ENCODE measurements at regions not wholly inside any gene's neighbourhood (a gene's known extent, or its start where the extent isn't known, plus 50 kb on each side); places are given as distances from the start of the nearest gene placed in this dataset.

DNA sequence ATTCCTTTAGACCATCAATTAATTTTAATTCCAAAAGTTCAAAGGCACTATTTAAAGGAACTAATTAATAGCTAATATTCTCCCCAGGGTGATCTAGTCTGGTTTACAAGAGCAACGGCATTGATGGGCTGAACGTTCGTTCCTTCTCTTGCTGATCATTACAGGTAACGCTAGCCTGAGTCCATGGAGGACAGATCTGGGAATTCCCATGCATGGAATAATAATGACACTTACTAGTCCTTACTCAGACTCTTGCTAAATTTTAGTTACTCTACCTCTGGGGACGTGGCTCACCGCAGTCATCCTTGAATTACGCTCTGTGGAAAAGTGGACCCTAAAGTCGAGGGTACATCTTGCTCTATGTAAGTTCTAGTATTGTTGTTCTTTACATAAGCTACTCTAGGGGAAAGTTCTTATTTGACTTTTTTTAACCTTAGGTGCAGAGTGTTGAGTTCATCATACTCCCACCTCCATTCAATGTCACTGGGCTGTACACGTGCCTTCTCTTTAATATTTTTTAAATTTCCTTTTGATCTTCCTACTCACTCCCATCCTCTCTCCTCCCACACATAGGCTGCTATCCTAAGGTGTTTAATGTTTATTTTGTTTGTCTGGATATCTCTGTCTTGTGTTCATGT is 133.9 kb downstream of the ZNF281 start:
- Histone ChIP-seq H4K20me1 (ENCODE audit: insufficient read depth, low read length) (no peaks in the 10 kb centered on the region), H3K4me2 (ENCODE audit: low read length) (no peak overlapping the region), H3K79me2 (ENCODE audit: insufficient read depth, low read depth, low read length) (no peaks in the 10 kb centered on the region), H2AFZ (ENCODE audit: low read length) (no peak overlapping the region), H3K9me2 (ENCODE audit: insufficient read depth, low read length) (no peaks in the 10 kb centered on the region), H3K4me3 (ENCODE audit: low read depth, low read length, poor library complexity, severe bottlenecking) (no peak overlapping the region), H3K9me3 (ENCODE audit: low read length) (no peaks in the 10 kb centered on the region), H3K4me1 (ENCODE audit: insufficient read depth, low read length, poor library complexity, severe bottlenecking) (no peaks in the 10 kb centered on the region), H3K27ac (ENCODE audit: low read depth, low read length, poor library complexity, severe bottlenecking) (no peak overlapping the region), H3K36me3 (ENCODE audit: insufficient read depth, low read length) (no peaks in the 10 kb centered on the region)
- DNase-seq (ENCODE audit: low spot score): no peak
- intact Hi-C loops (cut with micrococcal nuclease; ENCODE audit: unreplicated experiment): loop anchor here (2.0 to 5.0 kb wide), 2 partner anchors 324 to 591 kb away; no protein-coding TSS in a partner anchor
- TF ChIP-seq, protein P1, sequence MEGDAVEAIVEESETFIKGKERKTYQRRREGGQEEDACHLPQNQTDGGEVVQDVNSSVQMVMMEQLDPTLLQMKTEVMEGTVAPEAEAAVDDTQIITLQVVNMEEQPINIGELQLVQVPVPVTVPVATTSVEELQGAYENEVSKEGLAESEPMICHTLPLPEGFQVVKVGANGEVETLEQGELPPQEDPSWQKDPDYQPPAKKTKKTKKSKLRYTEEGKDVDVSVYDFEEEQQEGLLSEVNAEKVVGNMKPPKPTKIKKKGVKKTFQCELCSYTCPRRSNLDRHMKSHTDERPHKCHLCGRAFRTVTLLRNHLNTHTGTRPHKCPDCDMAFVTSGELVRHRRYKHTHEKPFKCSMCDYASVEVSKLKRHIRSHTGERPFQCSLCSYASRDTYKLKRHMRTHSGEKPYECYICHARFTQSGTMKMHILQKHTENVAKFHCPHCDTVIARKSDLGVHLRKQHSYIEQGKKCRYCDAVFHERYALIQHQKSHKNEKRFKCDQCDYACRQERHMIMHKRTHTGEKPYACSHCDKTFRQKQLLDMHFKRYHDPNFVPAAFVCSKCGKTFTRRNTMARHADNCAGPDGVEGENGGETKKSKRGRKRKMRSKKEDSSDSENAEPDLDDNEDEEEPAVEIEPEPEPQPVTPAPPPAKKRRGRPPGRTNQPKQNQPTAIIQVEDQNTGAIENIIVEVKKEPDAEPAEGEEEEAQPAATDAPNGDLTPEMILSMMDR (conservative IDR thresholded peaks at IDR 0.05; ENCODE audit: low read length): no peak
- ChIA-PET CTCF (ENCODE audit: unreplicated experiment) (no interaction called here), POLR2A (interaction anchor here (0.6 to 1.0 kb wide), 8 partner anchors 9 to 588 kb away, joined by 3 to 6 read pairs (median 3); no protein-coding TSS in a partner anchor)
- BruUV-seq (replicated peaks): no TSS peak

DNA sequence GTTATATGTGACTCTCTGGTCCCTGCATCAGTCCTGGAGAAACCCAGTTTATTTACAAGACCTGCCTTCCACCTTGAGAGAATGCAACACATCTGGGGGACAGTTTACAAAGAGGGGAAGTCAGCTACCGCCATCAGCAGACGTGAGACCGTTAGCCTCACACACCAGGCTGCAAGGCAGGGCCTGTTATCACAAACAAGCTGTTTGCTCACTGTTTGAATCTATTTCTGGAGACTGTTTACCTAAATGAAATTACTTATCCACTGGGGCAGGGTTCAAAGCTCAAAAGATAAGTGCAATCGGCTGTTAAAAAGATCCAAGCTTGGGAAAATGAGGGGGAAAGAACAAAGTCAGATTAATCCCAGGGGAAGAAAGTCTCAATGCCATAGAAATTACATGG is 134.4 kb downstream of the ZNF281 start:
- no TSS peak for BruUV-seq (replicated peaks)
- intact Hi-C loops (cut with micrococcal nuclease; ENCODE audit: unreplicated experiment): loop anchor here (5.0 kb wide), 1 partner anchor 323 kb away; no protein-coding TSS in a partner anchor
- H3K27ac ChIP-seq (ENCODE audit: low read depth, low read length, poor library complexity, severe bottlenecking): no peak overlapping the region
- TF ChIP-seq EZH2phosphoT487 (IDR thresholded peaks at IDR 0.05; ENCODE audit: borderline replicate concordance, low read depth, low read length): no peak
- TF ChIP-seq, protein P1 (conservative IDR thresholded peaks at IDR 0.05; ENCODE audit: low read length): no peak
- no peaks in the 10 kb centered on the region for H3K4me1 ChIP-seq (ENCODE audit: insufficient read depth, low read length, poor library complexity, severe bottlenecking)
- POLR2A ChIA-PET: interaction anchor here (0.7 kb wide), 1 partner anchor 40 kb away, joined by 3 read pairs; no protein-coding TSS in a partner anchor
- no peak overlapping the region for H2AFZ ChIP-seq (ENCODE audit: low read length)
- DNase-seq (ENCODE audit: low spot score): no peak
- no peaks in the 10 kb centered on the region for H3K9me2 ChIP-seq (ENCODE audit: insufficient read depth, low read length)
- H3K36me3 ChIP-seq (ENCODE audit: insufficient read depth, low read length): no peaks in the 10 kb centered on the region
- H3K79me2 ChIP-seq (ENCODE audit: insufficient read depth, low read depth, low read length): no peaks in the 10 kb centered on the region
- no peak overlapping the region for H3K4me3 ChIP-seq (ENCODE audit: low read depth, low read length, poor library complexity, severe bottlenecking)
- H4K20me1 ChIP-seq (ENCODE audit: insufficient read depth, low read length): no peaks in the 10 kb centered on the region
- H3K4me2 ChIP-seq (ENCODE audit: low read length): no peak overlapping the region
- CTCF ChIA-PET (ENCODE audit: unreplicated experiment): no interaction called here
- H3K9me3 ChIP-seq (ENCODE audit: low read length): no peaks in the 10 kb centered on the region

GRCh38 chr1:200274116-200274515 is 135.7 kb downstream of the ZNF281 start:
- intact Hi-C loops (cut with micrococcal nuclease; ENCODE audit: unreplicated experiment): no loop called here
- H3K9me3 ChIP-seq (ENCODE audit: low read length): no peaks in the 10 kb centered on the region
- no peaks in the 10 kb centered on the region for H3K9me2 ChIP-seq (ENCODE audit: insufficient read depth, low read length)
- no peak overlapping the region for H2AFZ ChIP-seq (ENCODE audit: low read length)
- ChIA-PET POLR2A (interaction anchor here (1.2 kb wide), 1 partner anchor 28 kb away, joined by 7 read pairs; no protein-coding TSS in a partner anchor), CTCF (ENCODE audit: unreplicated experiment) (no interaction called here)
- no peaks in the 10 kb centered on the region for H3K36me3 ChIP-seq (ENCODE audit: insufficient read depth, low read length)
- no peak for TF ChIP-seq EZH2phosphoT487 (IDR thresholded peaks at IDR 0.05; ENCODE audit: borderline replicate concordance, low read depth, low read length)
- TF ChIP-seq, protein P1 (conservative IDR thresholded peaks at IDR 0.05; ENCODE audit: low read length): no peak
- no peak overlapping the region for H3K27ac ChIP-seq (ENCODE audit: low read depth, low read length, poor library complexity, severe bottlenecking)
- H4K20me1 ChIP-seq (ENCODE audit: insufficient read depth, low read length): no peaks in the 10 kb centered on the region
- H3K4me2 ChIP-seq (ENCODE audit: low read length): no peak overlapping the region
- BruUV-seq (replicated peaks): no TSS peak
- DNase-seq (ENCODE audit: low spot score): no peak
- H3K4me3 ChIP-seq (ENCODE audit: low read depth, low read length, poor library complexity, severe bottlenecking): no peak overlapping the region
- no peaks in the 10 kb centered on the region for H3K79me2 ChIP-seq (ENCODE audit: insufficient read depth, low read depth, low read length)
- H3K4me1 ChIP-seq (ENCODE audit: insufficient read depth, low read length, poor library complexity, severe bottlenecking): no peaks in the 10 kb centered on the region
